ENCODE measurements at regions not wholly inside any gene's neighbourhood (a gene's known extent, or its start where the extent isn't known, plus 50 kb on each side); places are given as distances from the start of the nearest gene placed in this dataset.

- WGBS (ENCODE audit: insufficient coverage, low coverage, missing lambda C conversion rate) = 22% methylated on average over 1 of the region's 4 CpGs
- H3K79me2 ChIP-seq (ENCODE audit: control insufficient read depth, insufficient read depth, low read length) = no peaks in the 10 kb centered on the region
- ATAC-seq (no peak), DNase-seq (ENCODE audit: extremely low read depth in 1 of 4, low spot score in 3 of 4) (no peak), FAIRE-seq (no peak)
- no peak overlapping the region for H3K4me2 ChIP-seq (ENCODE audit: insufficient read depth, low read length)
- intact Hi-C loops (cut with micrococcal nuclease) = loop anchor here (10.0 kb wide), 1 partner anchor 46 kb away; no protein-coding TSS in a partner anchor
- H3K4me1 ChIP-seq (replicated peaks in 1 of 2; ENCODE audit: control insufficient read depth in 2 of 2, insufficient read depth in 2 of 2, low read length in 2 of 2) = no peaks in the 10 kb centered on the region
- H3K9ac ChIP-seq (ENCODE audit: insufficient read depth in 1 of 2, low read depth in 2 of 2, low read length in 2 of 2) = no peak overlapping the region
- ChIA-PET CTCF (ENCODE audit: low intra/inter-chr PET ratio) (no interaction called here), POLR2A (interaction anchor here (0.6 kb wide), 1 partner anchor 735 kb away, joined by 4 read pairs; no protein-coding TSS in a partner anchor)
- no peak overlapping the region for H2AFZ ChIP-seq (ENCODE audit: low read depth, low read length)
- no peaks in the 10 kb centered on the region for H3K36me3 ChIP-seq (ENCODE audit: control insufficient read depth, insufficient read depth, low read length)
- no peaks in the 10 kb centered on the region for H3K9me3 ChIP-seq (replicated peaks; ENCODE audit: control insufficient read depth, insufficient read depth, low read depth, low read length)
- H4K20me1 ChIP-seq (replicated peaks; ENCODE audit: control insufficient read depth, insufficient read depth, low read length) = no peaks in the 10 kb centered on the region
- TF ChIP-seq ZNF24 (IDR thresholded peaks at IDR 0.05) = no peak
- no peak for TF ChIP-seq IRF2 (CRISPR knock-in tag; IDR thresholded peaks at IDR 0.05)
- TF ChIP-seq THRA (IDR thresholded peaks at IDR 0.05) = no peak
- no peak for TF ChIP-seq TGIF2 (CRISPR knock-in tag; IDR thresholded peaks at IDR 0.05)
- no peak overlapping the region for H3K27ac ChIP-seq (ENCODE audit: extremely low read depth, low read depth, low read length)
- no TSS peak for BruUV-seq (replicated peaks)
- H3K27me3 ChIP-seq (ENCODE audit: control insufficient read depth in 2 of 2, insufficient read depth in 2 of 2, low read length in 2 of 2) = no peaks in the 10 kb centered on the region
- in situ Hi-C loops (cut with MboI) = no loop called here
- H3K4me3 ChIP-seq = no peak overlapping the region
- H3K9me1 ChIP-seq (ENCODE audit: control insufficient read depth, insufficient read depth, low read length) = no peaks in the 10 kb centered on the region
Observed at GRCh38 chr21:20030390-20030789, 967.8 kb upstream of the NCAM2 start.

- H3K4me3 ChIP-seq = no peak overlapping the region
- FAIRE-seq (no peak), DNase-seq (ENCODE audit: extremely low read depth in 1 of 4, low spot score in 3 of 4) (no peak), ATAC-seq (no peak)
- intact Hi-C loops (cut with micrococcal nuclease) (loop anchor here (10.0 kb wide), 1 partner anchor 47 kb away; no protein-coding TSS in a partner anchor), in situ Hi-C loops (cut with MboI) (no loop called here)
- H3K27ac ChIP-seq (ENCODE audit: extremely low read depth, low read depth, low read length) = no peak overlapping the region
- WGBS (ENCODE audit: insufficient coverage, low coverage, missing lambda C conversion rate) = 6% methylated on average over 3 of the region's 4 CpGs
- H4K20me1 ChIP-seq (replicated peaks; ENCODE audit: control insufficient read depth, insufficient read depth, low read length) = no peaks in the 10 kb centered on the region
- H3K9me1 ChIP-seq (ENCODE audit: control insufficient read depth, insufficient read depth, low read length) = no peaks in the 10 kb centered on the region
- no peaks in the 10 kb centered on the region for H3K36me3 ChIP-seq (ENCODE audit: control insufficient read depth, insufficient read depth, low read length)
- H3K9me3 ChIP-seq (replicated peaks; ENCODE audit: control insufficient read depth, insufficient read depth, low read depth, low read length) = no peaks in the 10 kb centered on the region
- H3K27me3 ChIP-seq (ENCODE audit: control insufficient read depth in 2 of 2, insufficient read depth in 2 of 2, low read length in 2 of 2) = no peaks in the 10 kb centered on the region
- no peaks in the 10 kb centered on the region for H3K4me1 ChIP-seq (replicated peaks in 1 of 2; ENCODE audit: control insufficient read depth in 2 of 2, insufficient read depth in 2 of 2, low read length in 2 of 2)
- CTCF ChIA-PET (ENCODE audit: low intra/inter-chr PET ratio) = no interaction called here
- H2AFZ ChIP-seq (ENCODE audit: low read depth, low read length) = no peak overlapping the region
- no peak overlapping the region for H3K4me2 ChIP-seq (ENCODE audit: insufficient read depth, low read length)
- no peaks in the 10 kb centered on the region for H3K79me2 ChIP-seq (ENCODE audit: control insufficient read depth, insufficient read depth, low read length)
- BruUV-seq (replicated peaks) = no TSS peak
- POLR2A ChIA-PET = interaction anchor here (1.8 kb wide), 1 partner anchor 12 kb away, joined by 3 read pairs; no protein-coding TSS in a partner anchor
- no peak overlapping the region for H3K9ac ChIP-seq (ENCODE audit: insufficient read depth in 1 of 2, low read depth in 2 of 2, low read length in 2 of 2)
- TF ChIP-seq ZNF668 (CRISPR knock-in tag; IDR thresholded peaks at IDR 0.05) (no peak), SMARCA4 (IDR thresholded peaks at IDR 0.05) (no peak), RBM25 (IDR thresholded peaks at IDR 0.05; ENCODE audit: low read depth, low read length, severe bottlenecking) (no peak), U2AF2 (optimal IDR thresholded peaks at IDR 0.05; ENCODE audit: low read depth, low read length) (no peak), MEIS2 (IDR thresholded peaks at IDR 0.05; ENCODE audit: partially characterized antibody) (no peak), NFIC (IDR thresholded peaks at IDR 0.05) (no peak), ZNF444 (CRISPR knock-in tag; IDR thresholded peaks at IDR 0.05) (no peak), CBX8 (IDR thresholded peaks at IDR 0.05; ENCODE audit: borderline replicate concordance, extremely low read depth, low read depth, low read length, poor library complexity, severe bottlenecking) (no peak), ELF4 (CRISPR knock-in tag; IDR thresholded peaks at IDR 0.05) (no peak), ZNF277 (CRISPR knock-in tag; IDR thresholded peaks at IDR 0.05; ENCODE audit: borderline replicate concordance) (no peak), ZNF282 (CRISPR knock-in tag; IDR thresholded peaks at IDR 0.05) (no peak), ZNF699 (CRISPR knock-in tag; IDR thresholded peaks at IDR 0.05; ENCODE audit: insufficient replicate concordance) (no peak)
Observed at GRCh38 chr21:20031807-20032206, 966.4 kb upstream of the NCAM2 start.

All from K562 (cell line).